Stimulated activated CD4-positive, alpha-beta T cell treated with anti-CD3 and anti-CD28 coated beads, Interleukin-15, amount 100 ng/mL, for 1 hour (primary cell): ENCODE measurements at regions not wholly inside any gene's neighbourhood (a gene's known extent, or its start where the extent isn't known, plus 50 kb on each side); places are given as distances from the start of the nearest gene placed in this dataset.

ENCODE experiments used
- DNase-seq, 2 donors: peaks; one replicate each; pipeline ENCODE4 v3.0.0-alpha.2; 2020; ENCODE audit warnings: low read depth in 1 of 2, low spot score in 1 of 2

GRCh38 chr2:238731961-238732360 lies 115.9 kb upstream of the TWIST2 start:
- DNase-seq, result no peak

GRCh38 chr2:238738917-238739316 lies 109.0 kb upstream of the TWIST2 start:
- no peak for DNase-seq

- no peak for DNase-seq
Observed at GRCh38 chr2:238739668-238740067, 108.2 kb upstream of the TWIST2 start.

GRCh38 chr2:238741277-238741676 lies 106.6 kb upstream of the TWIST2 start:
- DNase-seq, result no peak

GRCh38 chr2:238742066-238742465 lies 105.8 kb upstream of the TWIST2 start:
- DNase-seq, result no peak

GRCh38 chr2:238742664-238743063 lies 105.2 kb upstream of the TWIST2 start:
- DNase-seq, result no peak

- no peak for DNase-seq
Observed at GRCh38 chr2:238743243-238744065, 104.4 kb upstream of the TWIST2 start.

GRCh38 chr2:238744951-238745350 lies 102.9 kb upstream of the TWIST2 start:
- no peak for DNase-seq

GRCh38 chr2:238745997-238746396 lies 101.9 kb upstream of the TWIST2 start:
- no peak for DNase-seq

GRCh38 chr2:238747114-238747513 lies 100.8 kb upstream of the TWIST2 start:
- DNase-seq, result no peak

GRCh38 chr2:238747557-238747956 lies 100.3 kb upstream of the TWIST2 start:
- no peak for DNase-seq

- DNase-seq, result no peak
Observed at GRCh38 chr2:238750212-238750904, 97.5 kb upstream of the TWIST2 start.

- DNase-seq, result no peak
Observed at GRCh38 chr2:238754259-238754658, 93.6 kb upstream of the TWIST2 start.

GRCh38 chr2:238761868-238762267 lies 86.0 kb upstream of the TWIST2 start:
- DNase-seq, result no peak

- no peak for DNase-seq
Observed at GRCh38 chr2:238763471-238763995, 84.4 kb upstream of the TWIST2 start.

GRCh38 chr2:238765590-238765989 lies 82.3 kb upstream of the TWIST2 start:
- DNase-seq, result no peak

GRCh38 chr2:238771218-238771617 lies 76.7 kb upstream of the TWIST2 start:
- DNase-seq, result no peak

- no peak for DNase-seq
Observed at GRCh38 chr2:238771639-238772038, 76.2 kb upstream of the TWIST2 start.

GRCh38 chr2:238772635-238773297 lies 75.1 kb upstream of the TWIST2 start:
- no peak for DNase-seq

GRCh38 chr2:238773472-238773871 lies 74.4 kb upstream of the TWIST2 start:
- DNase-seq, result no peak

GRCh38 chr2:238774071-238774470 lies 73.8 kb upstream of the TWIST2 start:
- no peak for DNase-seq

- no peak for DNase-seq
Observed at GRCh38 chr2:238774980-238775509, 72.8 kb upstream of the TWIST2 start.
